OCI-LY3 (cell line): ENCODE measurements at regions not wholly inside any gene's neighbourhood (a gene's known extent, or its start where the extent isn't known, plus 50 kb on each side); places are given as distances from the start of the nearest gene placed in this dataset.

Source experiments
- H2AFZ ChIP-seq: fragments of 200-600, 300-600 bp; shearing (Covaris generic); 2 replicates; pipeline ENCODE4 v1.6.0; 2014; ENCODE audit warnings: antibody characterized with exemption, low read depth, low read length
- H3K27ac ChIP-seq: fragments of 200-600, 300-600 bp; sonication (generic); 2 replicates; pipeline ENCODE4 v1.5.1; 2014; ENCODE audit warnings: mild to moderate bottlenecking, low read length, moderate library complexity, mixed read lengths
- H3K27me3 ChIP-seq: fragments of 200-600, 300-600 bp; sonication (generic); 2 replicates; pipeline ENCODE4 v1.6.1; 2014; ENCODE audit warnings: low read depth, low read length, mixed read lengths
- H3K36me3 ChIP-seq: fragments of 200-600, 300-600 bp; sonication (generic); replicated peaks from 2 replicates; pipeline ENCODE3; 2014; ENCODE audit warnings: low read depth, low read length, mixed read lengths
- H3K4me1 ChIP-seq: fragments of 300-600, 200-600 bp; sonication (generic); 2 replicates; pipeline ENCODE4 v1.6.1; 2014; ENCODE audit warnings: low read length, mixed read lengths
- H3K4me2 ChIP-seq: fragments of 200-600, 300-600 bp; sonication (generic); 2 replicates; pipeline ENCODE4 v1.6.1; 2014; ENCODE audit warnings: low read length, mixed read lengths
- H3K4me3 ChIP-seq: fragments of 300-600, 200-600 bp; sonication (generic); 2 replicates; pipeline ENCODE4 v1.5.1; 2014; ENCODE audit warnings: antibody characterized with exemption, mild to moderate bottlenecking, low read length, moderate library complexity
- H3K79me2 ChIP-seq: fragments of 300-600, 200-600 bp; shearing (Covaris generic); 2 replicates; pipeline ENCODE4 v1.6.1; 2014; ENCODE audit warnings: mild to moderate bottlenecking, low read length, mixed read lengths
- H3K9ac ChIP-seq: fragments of 300-600, 200-600 bp; shearing (Covaris generic); 2 replicates; pipeline ENCODE4 v1.6.0; 2014; ENCODE audit warnings: mild to moderate bottlenecking, low read length, moderate library complexity
- H3K9me3 ChIP-seq: fragments of 200-600, 300-600 bp; shearing (Covaris generic); 2 replicates; pipeline ENCODE4 v1.6.1; 2014; ENCODE audit warnings: low read length, mixed read lengths; ENCODE audit not compliant: insufficient read depth
- H4K20me1 ChIP-seq: fragments of 200-600, 300-600 bp; sonication (generic); 2 replicates; pipeline ENCODE4 v1.6.1; 2016; ENCODE audit warnings: low read length, mixed read lengths; ENCODE audit not compliant: insufficient read depth
- CTCF ChIP-seq: fragments of 200-600, 300-600 bp; sonication (generic); IDR thresholded peaks from 2 replicates; pipeline ENCODE4 v1.5.1; 2014; ENCODE audit warnings: antibody characterized with exemption, low read length, low read depth
- EZH2phosphoT487 ChIP-seq: fragments of 200-600 bp; shearing (Covaris generic); IDR thresholded peaks from 2 replicates; pipeline ENCODE4 v1.6.1; 2018; ENCODE audit warnings: antibody characterized with exemption, mixed run types, low read depth

DNA sequence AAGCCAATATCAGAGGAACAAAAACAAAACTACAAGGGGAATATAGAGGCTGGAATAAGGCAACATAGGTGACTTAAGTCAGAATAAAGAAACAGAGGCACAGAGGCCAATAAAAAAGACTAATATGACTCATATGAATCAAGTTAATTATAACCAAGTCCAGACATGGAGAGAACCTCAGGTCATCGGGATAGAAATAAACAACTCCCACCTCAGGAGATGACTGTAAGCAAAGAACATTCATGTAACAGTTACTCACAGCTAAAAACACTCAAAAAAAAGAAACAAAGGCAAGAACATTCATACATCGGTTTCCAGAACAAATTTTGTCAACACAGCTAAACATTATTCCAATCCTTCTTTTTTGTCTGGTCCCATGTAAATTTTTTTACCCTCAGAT, 60.3 kb upstream of the RXFP1 start:
- H3K4me3 ChIP-seq, result no peak overlapping the region
- H3K4me1 ChIP-seq, result no peaks in the 10 kb centered on the region
- H3K36me3 ChIP-seq, result no peaks in the 10 kb centered on the region
- H3K79me2 ChIP-seq, result no peaks in the 10 kb centered on the region
- no peaks in the 10 kb centered on the region for H3K9me3 ChIP-seq
- no peaks in the 10 kb centered on the region for H4K20me1 ChIP-seq
- H3K27ac ChIP-seq, result no peak overlapping the region
- H3K27me3 ChIP-seq, result no peaks in the 10 kb centered on the region
- no peak overlapping the region for H2AFZ ChIP-seq
- H3K9ac ChIP-seq, result no peak overlapping the region
- TF ChIP-seq CTCF (no peak), EZH2phosphoT487 (no peak)
- no peak overlapping the region for H3K4me2 ChIP-seq

DNA sequence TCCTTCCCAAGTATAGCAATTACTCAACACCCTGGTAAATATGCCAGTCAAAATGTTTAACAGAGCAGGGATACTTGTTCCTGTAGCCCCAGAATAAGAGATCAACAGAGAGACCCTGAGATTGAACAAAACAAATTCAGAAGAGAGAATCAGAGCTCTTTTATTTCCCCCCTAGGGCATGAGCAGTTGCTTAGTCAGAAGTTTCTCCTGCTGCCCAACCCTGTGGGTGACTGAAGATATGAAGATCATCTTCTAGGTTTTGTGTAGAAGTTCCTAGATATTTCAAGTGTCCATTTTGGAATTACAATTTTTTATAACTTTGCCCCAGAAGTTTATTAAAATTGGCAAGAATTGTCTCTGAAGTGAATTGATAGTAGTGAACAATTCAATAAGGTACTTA, 59.1 kb upstream of the RXFP1 start:
- Histone ChIP-seq H3K27ac (no peak overlapping the region), H3K4me2 (no peak overlapping the region), H3K36me3 (no peaks in the 10 kb centered on the region), H3K9me3 (no peaks in the 10 kb centered on the region), H2AFZ (no peak overlapping the region), H3K9ac (no peak overlapping the region), H3K27me3 (no peaks in the 10 kb centered on the region), H3K4me3 (no peak overlapping the region), H3K4me1 (no peaks in the 10 kb centered on the region), H4K20me1 (no peaks in the 10 kb centered on the region), H3K79me2 (no peaks in the 10 kb centered on the region)
- TF ChIP-seq EZH2phosphoT487, result no peak
